NCI-H774 (cell line): ENCODE measurements at regions not wholly inside any gene's neighbourhood (a gene's known extent, or its start where the extent isn't known, plus 50 kb on each side); places are given as distances from the start of the nearest gene placed in this dataset.
"Not testable (repeated sequence)": the region's sequence is repeated elsewhere in the genome, so short reads cannot be mapped to it uniquely, and the experiment has no call there.

Experiments
- DNase-seq: peaks from one replicate; lab custom pipeline; 2025; lab: John Stamatoyannopoulos, UW

DNA sequence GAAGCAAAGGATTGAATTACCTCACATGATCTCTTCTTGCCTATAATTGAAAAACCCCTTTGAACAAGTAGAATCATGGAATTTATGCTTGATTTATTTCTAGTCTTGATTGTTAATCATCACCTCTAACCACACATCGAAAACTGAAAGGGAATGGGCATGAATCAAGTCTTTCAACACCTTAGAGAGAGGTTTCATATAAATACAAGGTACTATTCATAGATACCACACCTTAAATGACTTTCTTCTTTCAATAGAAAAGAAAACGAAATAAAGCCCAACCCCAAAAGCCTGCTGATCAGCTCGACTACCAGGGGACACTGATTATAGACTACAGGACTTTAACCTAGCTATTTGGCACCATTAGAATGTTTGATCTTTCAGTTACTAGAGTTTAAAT is 128.6 kb upstream of the PTPRZ1 start:
- no peak for DNase-seq

DNA sequence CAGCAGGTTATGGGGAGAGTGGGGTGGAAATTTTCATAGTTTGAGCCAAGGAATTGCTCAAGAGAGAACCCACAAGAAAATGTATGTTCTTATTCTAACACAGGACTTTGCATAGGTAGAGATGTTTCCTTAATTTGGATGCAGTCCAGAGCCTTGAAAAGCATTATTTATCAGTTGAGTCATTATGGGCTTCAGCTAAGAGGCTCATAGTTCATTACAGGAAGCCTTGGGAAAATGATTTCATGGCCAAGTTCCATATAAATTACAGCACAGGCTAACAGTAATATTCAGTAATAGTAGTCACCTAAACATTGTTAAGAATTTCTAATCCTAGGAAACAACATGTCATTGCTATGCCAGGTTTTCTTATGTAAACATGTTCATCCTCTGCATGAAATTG is 131.1 kb upstream of the PTPRZ1 start:
- DNase-seq, result no peak

DNA sequence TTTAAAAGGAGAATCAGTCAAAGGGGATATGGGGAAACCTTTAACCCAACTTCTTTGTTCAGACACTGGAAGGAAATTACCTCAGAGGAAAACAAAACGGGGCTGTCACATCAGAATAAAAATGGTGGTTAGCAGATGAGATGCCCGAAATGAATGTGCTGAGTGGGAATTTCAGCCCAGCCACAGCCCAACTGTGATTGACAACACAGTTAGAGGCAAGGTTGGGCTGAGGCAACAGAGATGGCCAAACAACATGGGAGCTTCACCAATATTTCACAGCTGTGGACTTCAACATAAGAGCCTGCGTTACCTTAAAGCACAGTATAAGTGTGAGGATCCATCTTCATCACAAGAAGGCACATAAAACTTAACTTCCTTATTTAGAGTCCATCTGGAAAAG is 133.5 kb upstream of the PTPRZ1 start:
- no peak for DNase-seq

DNA sequence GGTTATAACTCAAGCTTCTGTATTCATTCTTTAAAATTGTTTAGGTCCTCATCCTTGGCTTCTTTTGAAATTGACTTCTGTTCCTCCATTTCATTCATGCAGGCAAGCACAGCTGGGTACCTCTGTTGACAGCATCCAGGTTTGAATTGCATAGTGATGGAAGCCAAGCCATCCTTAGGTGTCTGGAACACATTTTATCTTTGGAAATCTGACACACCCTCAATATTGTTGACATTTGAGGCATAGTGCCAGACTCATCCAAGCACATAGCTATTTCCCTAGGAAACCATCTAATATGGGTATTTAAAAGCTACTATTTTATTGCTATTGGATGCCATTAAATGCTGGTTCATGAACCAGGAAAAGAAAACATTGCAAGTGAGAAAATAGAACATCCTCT is 142.1 kb upstream of the PTPRZ1 start:
- DNase-seq, result no peak

DNA sequence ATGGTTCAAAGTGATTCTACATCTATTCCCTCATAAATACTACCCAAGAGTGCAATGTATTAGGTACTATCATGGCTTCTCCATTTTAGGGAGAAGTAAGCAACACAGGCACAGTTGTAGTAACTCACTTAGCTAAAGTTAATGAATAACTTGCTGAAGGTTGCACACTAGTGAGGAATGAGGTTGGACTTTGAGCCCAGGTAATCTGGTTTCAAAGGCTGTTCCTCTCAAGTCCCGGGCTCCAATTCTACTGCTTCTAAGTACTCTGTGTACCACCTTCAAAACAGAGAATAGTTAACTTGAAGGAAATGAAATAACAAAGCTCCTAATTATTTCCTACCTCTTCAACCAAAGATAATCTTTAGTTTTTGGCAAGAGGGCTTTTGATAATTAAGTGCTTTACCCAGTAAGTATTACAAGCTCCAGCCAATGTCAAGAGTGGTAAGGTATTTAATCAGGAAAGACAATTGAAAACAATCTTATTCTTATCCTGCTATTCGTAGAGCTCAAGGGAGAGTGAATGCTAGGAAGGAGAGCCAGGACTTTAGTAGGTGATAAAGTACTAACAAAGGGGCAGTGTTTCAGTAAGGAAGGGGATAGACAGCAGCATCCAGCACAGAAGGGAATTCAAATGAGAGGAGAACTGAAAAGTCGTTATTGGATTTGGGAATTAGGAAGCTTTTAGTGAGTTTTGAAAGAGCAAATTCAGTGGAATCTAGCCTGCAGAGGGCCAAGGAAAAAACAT is 158.2 kb upstream of the PTPRZ1 start:
- no peak for DNase-seq

DNA sequence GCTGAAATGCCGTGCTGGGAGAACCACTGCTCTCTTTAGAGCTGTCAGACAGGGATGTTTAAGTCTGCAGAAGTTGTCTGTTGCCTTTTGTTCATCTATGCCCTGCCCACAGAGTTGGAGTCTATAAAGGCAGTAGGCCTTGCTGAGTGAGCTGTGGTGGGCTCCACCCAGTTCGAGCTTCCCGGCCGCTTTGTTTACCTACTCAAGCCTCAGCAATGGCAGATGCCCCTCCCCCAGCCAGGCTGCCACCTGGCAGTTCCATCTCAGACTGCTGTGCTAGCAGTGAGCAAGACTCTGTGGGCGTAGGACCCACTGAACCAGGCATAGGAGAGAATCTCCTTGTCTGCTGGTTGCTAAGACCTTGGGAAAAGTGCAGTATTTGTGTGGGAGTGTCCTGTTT is 160.0 kb upstream of the PTPRZ1 start:
- not testable (repeated sequence) for DNase-seq

DNA sequence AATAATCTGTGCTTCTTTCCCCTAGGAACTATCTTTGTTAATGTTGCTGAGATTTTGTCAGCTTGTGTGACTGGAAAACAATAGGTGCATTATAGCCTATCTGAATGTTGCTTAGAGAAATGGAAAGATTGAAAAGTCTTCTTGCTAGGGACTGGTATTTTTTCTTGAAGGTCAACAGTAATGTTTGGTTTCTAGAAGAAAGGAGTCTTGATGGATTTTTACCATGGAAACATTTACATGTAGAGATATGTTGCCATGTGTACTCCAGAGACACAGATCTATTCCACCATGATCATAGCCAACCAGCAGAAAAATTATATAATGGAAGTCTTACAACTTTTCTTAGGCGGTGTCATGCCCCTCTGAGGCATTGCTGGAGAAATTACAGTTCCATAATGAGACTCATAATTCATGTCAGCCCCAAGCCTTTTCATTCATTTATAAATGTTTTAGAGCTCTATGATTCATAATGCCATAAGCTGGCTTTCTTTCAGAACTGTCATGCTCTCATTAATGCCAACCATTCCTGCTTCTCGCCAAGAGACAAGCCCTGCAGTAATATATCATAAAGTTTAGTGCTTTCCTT is 175.1 kb upstream of the PTPRZ1 start:
- DNase-seq, result no peak

DNA sequence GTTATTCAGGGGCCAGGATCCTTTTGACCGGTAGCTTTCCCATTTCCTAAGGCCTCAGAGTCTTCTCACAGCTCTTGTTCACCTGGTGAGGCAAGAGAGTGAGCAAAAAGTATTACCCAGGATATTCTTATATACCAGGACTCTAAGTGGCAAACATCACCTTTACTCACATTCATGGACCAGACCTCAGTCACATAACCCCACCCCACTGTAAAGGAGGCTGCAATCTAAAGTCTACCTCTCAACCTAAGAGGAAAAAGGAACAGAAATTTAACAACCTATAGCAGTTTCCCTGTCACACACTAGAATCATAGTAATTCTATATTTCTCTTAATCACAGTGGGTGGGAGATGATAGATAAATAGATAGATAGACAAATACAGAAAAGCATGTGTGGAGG is 176.0 kb upstream of the PTPRZ1 start:
- no peak for DNase-seq

DNA sequence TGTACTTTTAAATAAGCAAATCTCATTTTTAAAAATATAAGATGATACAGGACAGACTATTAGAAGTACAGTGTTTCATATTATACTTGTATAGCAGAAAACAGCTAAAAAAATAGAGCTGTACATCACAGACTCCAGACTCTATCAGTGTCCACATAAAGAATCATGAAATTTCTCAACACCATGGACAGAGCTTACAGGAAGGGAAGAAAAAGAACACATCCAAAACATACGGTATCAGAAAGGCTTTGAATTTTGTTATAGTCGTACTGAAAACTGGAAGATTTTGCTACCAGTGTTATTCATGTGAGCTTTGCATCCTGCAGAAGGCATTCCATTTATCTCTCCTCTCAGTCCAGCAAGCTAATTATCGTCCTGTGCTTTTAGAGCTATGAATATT is 183.2 kb upstream of the PTPRZ1 start:
- no peak for DNase-seq

DNA sequence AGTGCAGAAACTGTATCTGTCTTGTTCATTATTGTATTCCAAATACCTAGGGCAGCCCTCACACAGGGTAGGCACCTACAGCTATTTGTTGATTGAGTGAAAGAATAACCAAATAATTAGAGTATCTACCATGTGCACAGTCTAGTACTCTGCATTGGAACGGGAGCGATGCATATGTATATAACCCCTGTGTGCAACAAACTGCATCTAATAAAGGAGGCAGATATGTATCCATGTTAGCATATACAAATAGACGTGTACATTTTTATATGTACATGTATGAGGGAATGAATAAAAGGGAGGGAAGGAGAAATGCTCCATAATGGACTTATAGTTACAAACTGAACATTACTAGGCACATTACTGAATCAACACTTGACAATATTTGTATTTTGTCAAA is 191.3 kb upstream of the PTPRZ1 start:
- DNase-seq, result no peak

DNA sequence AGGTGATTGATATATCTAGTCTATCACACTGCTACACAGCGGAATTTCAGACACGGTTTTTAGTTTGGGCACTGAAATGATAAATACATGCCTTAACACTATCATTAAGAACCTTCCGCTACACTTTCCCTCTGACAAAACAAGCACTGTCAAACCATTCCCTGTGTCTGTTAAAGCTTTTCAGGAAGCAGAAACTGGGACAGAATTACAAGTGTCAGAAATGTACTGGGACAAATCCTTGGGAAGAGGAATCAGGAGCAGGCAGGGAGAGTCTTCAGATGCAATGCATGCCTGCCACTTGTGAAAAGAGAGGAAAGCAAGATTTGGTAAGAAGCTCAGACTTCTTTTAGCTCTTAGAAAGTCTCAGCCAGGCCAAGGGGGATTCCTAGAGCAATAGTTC is 196.8 kb upstream of the PTPRZ1 start:
- DNase-seq, result no peak

DNA sequence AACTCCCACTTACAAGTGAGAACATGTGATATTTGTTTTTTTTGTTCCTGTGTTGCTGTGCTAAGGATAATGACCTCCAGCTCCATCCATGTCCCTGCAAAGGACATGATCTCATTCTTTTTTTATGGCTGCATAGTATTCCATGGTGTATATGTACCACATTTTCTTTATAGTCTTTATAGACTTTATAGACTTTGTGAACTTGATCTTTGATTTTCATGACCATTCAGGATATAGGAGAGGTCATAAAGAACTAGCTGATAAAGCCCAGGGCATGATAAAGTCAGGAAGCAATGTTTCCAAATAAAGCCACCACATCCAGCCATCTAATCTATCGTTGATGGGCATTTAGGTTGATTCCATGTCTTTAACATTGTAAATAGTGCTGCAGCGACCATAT is 198.5 kb upstream of the PTPRZ1 start:
- not testable (repeated sequence) for DNase-seq

DNA sequence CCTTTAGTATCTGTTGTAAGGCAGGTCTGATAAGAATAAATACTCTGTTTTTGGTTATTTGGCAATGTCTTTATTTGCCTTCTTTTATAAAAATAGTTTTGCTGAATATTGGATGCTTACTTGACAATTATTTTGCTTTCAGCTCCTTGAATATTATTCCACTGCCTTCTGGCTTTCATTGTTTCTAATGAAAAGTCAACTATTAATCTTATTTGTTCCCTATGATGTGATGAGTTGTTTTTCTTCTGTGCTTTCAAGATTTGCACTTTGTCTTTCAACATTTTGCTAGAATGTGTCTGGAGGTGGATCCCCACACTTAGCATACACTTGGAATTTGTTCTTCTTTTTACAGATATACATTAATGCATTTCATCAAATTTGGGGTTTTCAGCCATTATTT is 203.8 kb upstream of the PTPRZ1 start:
- no peak for DNase-seq

DNA sequence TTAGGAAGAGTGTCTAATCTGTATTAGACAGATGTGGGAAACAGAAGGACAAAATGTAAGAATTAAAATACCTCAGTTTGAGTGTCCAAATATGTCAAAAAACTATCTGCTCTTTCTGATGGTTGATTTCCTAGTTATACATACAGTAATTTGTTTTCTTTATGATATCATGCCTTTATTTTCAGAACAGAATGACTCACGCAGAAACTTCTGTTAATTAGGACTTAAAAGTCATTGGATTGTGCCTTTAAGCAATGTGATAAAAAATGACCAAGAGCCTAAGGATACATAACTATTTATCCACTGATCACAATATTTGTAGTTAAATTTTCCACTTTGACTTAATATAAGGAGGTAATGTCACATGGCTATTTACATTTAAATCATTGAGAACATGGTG is 206.7 kb upstream of the PTPRZ1 start:
- DNase-seq, result no peak

DNA sequence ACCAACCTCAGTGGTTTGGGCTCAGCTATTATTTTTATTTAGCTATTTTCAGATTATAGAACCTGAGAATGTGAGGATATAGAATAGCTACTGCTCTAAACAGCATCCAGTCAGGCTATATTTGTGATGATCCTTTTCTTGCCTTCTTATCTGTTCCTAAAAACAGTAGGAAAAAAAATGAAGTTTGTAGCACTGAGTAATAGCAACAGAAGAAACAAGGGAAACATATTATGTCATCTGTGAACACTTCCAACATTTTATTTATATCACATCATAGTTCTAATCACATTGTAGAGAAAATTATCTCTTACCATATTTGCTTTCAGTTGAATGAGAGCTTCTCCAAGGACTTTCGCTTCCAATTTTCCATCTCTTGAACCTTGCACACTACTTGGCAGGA is 229.6 kb upstream of the PTPRZ1 start:
- no peak for DNase-seq

DNA sequence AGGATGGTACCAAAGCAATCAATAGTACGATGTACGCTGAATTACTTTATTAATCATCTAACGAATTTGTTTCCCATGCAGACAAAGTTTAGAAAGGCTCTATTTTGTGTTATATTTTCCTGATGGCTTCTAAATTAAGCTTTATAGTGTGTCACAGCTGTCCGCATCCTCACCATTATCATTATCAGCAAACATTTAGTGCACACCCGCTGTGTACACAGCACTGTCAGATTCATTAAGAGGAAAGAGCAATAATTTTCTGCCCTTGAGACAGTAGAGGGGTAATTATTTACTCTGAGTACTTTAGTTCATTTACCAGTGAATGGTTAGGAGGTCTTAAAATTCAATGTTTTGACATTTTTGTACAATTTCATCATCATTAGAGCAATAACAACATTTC is 233.3 kb upstream of the PTPRZ1 start:
- DNase-seq, result peak; percentile 21

DNA sequence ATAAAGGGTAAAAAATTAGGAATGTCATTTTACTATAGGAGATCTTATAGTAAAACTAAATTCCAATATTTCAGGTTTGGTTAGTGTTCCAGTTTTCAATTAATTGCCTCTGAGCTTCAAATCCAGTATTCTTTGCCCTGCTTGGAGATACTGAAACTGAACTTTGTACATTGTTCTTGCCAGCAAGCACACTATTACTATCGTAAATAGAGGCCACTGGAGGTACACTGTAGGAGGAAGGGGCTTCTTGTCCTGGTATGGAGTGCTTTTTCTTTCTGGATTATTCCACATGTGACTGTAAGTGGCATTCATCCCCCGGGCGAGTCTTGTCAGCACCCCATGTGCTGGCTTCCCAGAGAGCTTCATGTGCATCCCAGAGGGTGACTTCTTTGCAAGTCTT is 234.7 kb upstream of the PTPRZ1 start:
- no peak for DNase-seq

DNA sequence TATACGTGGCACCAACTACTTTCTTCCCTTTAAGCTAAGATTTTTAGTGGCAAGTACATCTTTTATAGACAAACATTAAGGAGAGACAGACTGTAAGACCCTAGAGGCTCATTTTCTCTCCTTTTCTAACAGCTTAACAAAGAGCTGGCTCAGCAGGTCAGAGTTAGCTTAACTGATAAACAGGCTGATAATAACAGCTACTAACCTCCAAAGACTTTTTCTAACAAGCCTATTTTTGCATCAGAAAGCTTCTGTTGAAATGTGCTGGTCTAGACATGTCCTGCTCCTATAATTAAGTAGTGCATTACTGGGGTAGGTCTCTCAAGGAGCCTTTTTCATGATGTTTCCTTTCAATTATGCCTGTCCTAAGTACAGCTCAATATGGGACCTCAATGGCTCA is 238.2 kb upstream of the FAM3C start:
- no peak for DNase-seq

DNA sequence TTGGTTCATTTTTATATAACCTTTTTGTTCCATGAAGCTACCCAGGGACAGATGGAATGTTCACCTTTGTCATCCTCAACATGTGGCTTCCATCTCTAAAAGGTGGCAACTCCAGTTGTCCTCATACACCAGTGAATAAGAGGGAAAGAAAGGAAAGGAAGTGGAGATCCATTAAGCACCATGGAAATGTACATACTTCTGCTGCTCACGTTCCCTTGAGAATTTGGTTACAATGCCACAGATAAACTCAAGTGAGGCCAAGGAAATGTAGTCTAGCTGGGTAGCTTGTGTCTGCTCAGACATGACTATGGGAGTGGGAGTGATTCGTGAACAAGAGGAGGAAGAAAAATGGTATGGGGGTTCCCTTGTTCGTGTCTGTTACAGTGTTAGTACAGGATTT is 237.1 kb upstream of the FAM3C start:
- no peak for DNase-seq

DNA sequence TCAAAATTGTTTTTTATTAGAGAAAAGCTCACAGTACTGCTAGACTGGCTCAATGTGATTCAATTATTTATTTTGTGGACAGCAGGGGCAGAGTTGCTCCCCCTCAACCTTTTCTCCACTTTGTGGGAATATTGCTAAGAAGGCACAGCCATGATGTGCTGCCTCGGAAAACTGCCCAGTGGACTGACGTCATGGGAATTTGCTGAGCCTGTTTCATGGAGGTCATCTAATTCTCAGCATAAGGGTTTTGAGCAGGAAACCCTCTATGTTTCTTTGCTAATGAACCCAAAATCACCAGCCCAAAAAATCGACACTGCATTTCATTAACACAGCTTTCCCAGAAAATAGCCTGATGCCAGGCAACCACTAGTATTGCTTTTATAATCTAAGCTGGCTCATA is 228.8 kb upstream of the FAM3C start:
- DNase-seq, result no peak

DNA sequence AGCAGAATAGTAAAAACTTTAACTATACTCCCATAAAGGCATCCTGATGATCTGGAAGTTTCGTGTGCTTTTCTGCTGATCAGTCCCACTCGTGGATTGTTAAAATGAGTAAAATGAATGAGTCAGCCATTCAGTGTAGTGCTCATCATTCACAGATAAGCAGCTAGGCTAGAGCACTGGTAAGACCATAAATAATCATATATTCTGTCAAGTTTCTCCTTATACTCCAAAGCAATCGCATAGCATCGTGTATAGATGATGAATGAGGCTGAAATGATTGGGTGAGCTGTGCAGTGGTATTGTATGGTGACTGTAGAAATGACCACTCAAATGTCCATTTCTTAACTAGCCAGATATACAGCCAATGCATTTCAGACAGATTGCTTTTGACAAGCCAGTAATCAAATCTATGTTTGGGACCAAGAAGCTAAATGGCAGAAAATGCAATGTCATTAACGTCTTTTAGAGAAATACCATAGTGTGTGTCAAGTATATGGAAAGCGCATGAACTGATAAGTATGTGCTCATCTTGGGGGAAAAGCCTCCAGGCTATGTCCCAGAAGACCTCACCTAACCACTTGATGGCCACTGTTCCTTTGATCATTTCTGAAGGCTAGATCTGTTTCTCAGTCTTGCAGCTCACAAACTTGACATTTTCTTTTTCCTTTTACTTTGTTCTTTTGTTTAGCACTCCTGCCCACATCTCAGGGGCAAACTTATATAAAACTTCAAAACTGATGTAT is 227.2 kb upstream of the FAM3C start:
- DNase-seq, result no peak

DNA sequence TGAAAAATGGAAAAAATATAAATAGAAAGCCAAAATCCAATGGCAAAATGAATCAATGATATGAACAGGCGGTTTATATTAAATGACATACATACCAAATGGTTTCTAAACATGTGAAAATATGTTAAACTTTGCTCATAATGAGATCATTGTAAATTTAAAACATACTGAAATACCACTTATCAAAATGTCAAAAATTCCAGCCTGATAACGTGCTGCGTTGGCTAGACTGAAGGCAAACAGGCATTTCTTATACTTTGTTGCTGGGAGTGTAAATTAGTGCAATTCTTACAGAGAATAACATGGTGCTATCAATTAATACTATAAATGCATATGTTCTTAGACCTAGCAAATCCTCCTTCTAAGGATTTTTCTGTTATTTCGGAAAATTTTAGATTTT is 225.8 kb upstream of the FAM3C start:
- DNase-seq, result no peak

DNA sequence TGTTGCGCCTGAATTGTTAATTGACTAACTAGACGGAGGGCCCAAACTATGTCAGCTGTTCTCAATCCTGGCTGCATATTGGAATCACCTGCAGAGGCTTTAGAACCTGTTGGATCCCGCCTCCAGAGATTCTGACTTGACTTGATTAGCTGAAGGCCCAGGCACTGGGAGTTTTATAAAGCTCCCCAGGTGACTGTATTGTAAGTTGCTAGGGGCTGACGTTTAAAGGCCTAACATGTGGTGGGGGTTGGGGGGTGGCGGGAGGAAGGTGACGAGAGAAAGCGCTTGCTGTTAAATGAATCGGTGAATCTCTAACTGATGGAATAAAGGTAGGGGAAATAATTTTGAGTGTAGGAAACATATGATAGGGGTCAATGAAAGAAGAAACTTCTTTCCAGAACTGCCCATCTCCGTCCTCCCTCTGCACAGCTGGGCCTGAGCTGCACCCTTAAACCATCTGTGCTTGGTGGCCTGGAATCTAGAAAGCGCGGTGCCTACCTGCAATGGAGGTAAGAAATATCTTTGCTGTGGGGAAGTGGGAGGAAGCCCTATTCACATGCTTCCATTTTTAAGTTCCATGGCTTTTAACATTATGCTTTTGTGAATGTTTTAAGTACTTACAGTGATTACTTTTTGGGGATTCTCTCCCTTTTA is 225.0 kb upstream of the FAM3C start:
- DNase-seq, result no peak
